K562 (cell line): ENCODE measurements at regions not wholly inside any gene's neighbourhood (a gene's known extent, or its start where the extent isn't known, plus 50 kb on each side); places are given as distances from the start of the nearest gene placed in this dataset.

Source experiments
- ATAC-seq: fragments of 200-7000 bp; cut with Tn5 transposase; 3 replicates; pipeline ENCODE4 v1.9.1; 2020; ENCODE audit warnings: moderate library complexity
- BruUV-seq: library from RNA; stranded (reverse); fragments of 400-500 nt; replicated peaks from 2 replicates; lab custom pipeline; 2021; lab: Mats Ljungman, UMichigan
- CTCF ChIA-PET: fragments of 300-600 bp; formaldehyde crosslinking; extraction: SDS; loops from one replicate; lab custom pipeline; 2021; ENCODE audit warnings: low intra/inter-chr PET ratio; lab: Yijun Ruan, JAX
- POLR2A ChIA-PET: fragments of 300-600, 350-650 bp; sonication (Branson Sonifier 250); formaldehyde crosslinking; extraction: SDS; loops from one replicate; lab custom pipeline; 2021; ENCODE audit warnings: antibody characterized with exemption, inconsistent platforms; lab: Yijun Ruan, JAX
- DNase-seq, 4 experiments: peaks; one replicate each; pipeline versions ENCODE4 v3.0.0 to v3.0.0-alpha.2; 2011 to 2018; ENCODE audit warnings: low spot score in 3 of 4, mixed read lengths in 3 of 4; ENCODE audit errors: extremely low read depth in 1 of 4
- FAIRE-seq: peaks from 2 replicates; lab custom pipeline; 2011; peaks lifted over from hg19 to GRCh38; lab: Jason Lieb, UNC
- H2AFZ ChIP-seq: 2 replicates; pipeline ENCODE4 v1.6.0; 2011; ENCODE audit warnings: low read depth, low read length, control low read depth, inconsistent platforms
- H3K27ac ChIP-seq: fragments of 200-600 bp; 3 replicates; pipeline ENCODE4 v1.8.0; 2011; ENCODE audit warnings: low read depth, mild to moderate bottlenecking, control low read depth, inconsistent platforms, low read length, moderate library complexity, mixed read lengths; ENCODE audit errors: extremely low read depth
- H3K27me3 ChIP-seq, 2 experiments: fragments of 300-600 bp in 1 of 2; 2 replicates in 1 of 2; 3 replicates in 1 of 2; pipeline versions ENCODE4 v1.6.0 to v1.8.0; 2011; ENCODE audit warnings: inconsistent platforms in 2 of 2, low read length in 2 of 2, mild to moderate bottlenecking in 1 of 2, mixed read lengths in 1 of 2, moderate library complexity in 1 of 2; ENCODE audit not compliant: control insufficient read depth in 2 of 2, insufficient read depth in 2 of 2
- H3K36me3 ChIP-seq: fragments of 300-600 bp; 3 replicates; pipeline ENCODE4 v1.8.0; 2011; ENCODE audit warnings: mild to moderate bottlenecking, low read length, inconsistent platforms; ENCODE audit not compliant: control insufficient read depth, insufficient read depth
- H3K4me1 ChIP-seq, 2 experiments: fragments of 200-600 bp in 1 of 2; replicated peaks in 1 of 2; 2 replicates in 1 of 2; 3 replicates in 1 of 2; pipeline versions ENCODE4 v1.5.1 to v1.8.0; 2011; ENCODE audit warnings: inconsistent platforms in 2 of 2, low read length in 2 of 2, mild to moderate bottlenecking in 1 of 2, mixed read lengths in 1 of 2, moderate library complexity in 1 of 2; ENCODE audit not compliant: control insufficient read depth in 2 of 2, insufficient read depth in 2 of 2
- H3K4me2 ChIP-seq: 2 replicates; pipeline ENCODE4 v1.6.1; 2011; ENCODE audit warnings: low read length, control low read depth, inconsistent platforms, mixed read lengths; ENCODE audit not compliant: insufficient read depth
- H3K4me3 ChIP-seq: fragments of 200-600 bp; sonication (generic), shearing (Covaris generic); 2 replicates; pipeline ENCODE4 v1.5.1; 2016; ENCODE audit warnings: control low read depth, inconsistent platforms
- H3K79me2 ChIP-seq: fragments of 200-600 bp; 3 replicates; pipeline ENCODE4 v1.8.0; 2011; ENCODE audit warnings: low read length, inconsistent platforms; ENCODE audit not compliant: control insufficient read depth, insufficient read depth
- H3K9ac ChIP-seq, 2 experiments: 2 replicates each; pipeline versions ENCODE4 v1.6.0 to v1.6.1; 2011; ENCODE audit warnings: low read depth in 2 of 2, low read length in 2 of 2, control low read depth in 1 of 2, inconsistent platforms in 1 of 2, mild to moderate bottlenecking in 1 of 2, mixed read lengths in 1 of 2; ENCODE audit not compliant: insufficient read depth in 1 of 2
- H3K9me1 ChIP-seq: one replicate; pipeline ENCODE4 v1.6.0; 2011; ENCODE audit warnings: inconsistent platforms, mild to moderate bottlenecking, low read length, moderate library complexity; ENCODE audit not compliant: control insufficient read depth, insufficient read depth
- H3K9me3 ChIP-seq: replicated peaks from 2 replicates; pipeline ENCODE4 v1.5.1; 2011; ENCODE audit warnings: low read depth, low read length, inconsistent platforms; ENCODE audit not compliant: control insufficient read depth, insufficient read depth
- H4K20me1 ChIP-seq: replicated peaks from 2 replicates; pipeline ENCODE4 v1.6.1; 2011; ENCODE audit warnings: low read length, inconsistent platforms, mixed read lengths; ENCODE audit not compliant: control insufficient read depth, insufficient read depth
- ARHGAP35 ChIP-seq: fragments of 450-650 bp; IDR thresholded peaks from 2 replicates; pipeline ENCODE4 v1.6.1; 2018; ENCODE audit not compliant: partially characterized antibody
- DPF2 ChIP-seq: fragments of 450-650 bp; IDR thresholded peaks from 2 replicates; pipeline ENCODE4 v1.6.1; 2016
- SIX5 ChIP-seq, 2 experiments: IDR thresholded peaks; 2 replicates each; pipeline ENCODE4 v1.6.1; 2011; ENCODE audit warnings: low read length in 2 of 2, borderline replicate concordance in 1 of 2, low read depth in 1 of 2, mild to moderate bottlenecking in 1 of 2, moderate library complexity in 1 of 2; ENCODE audit not compliant: insufficient read depth in 1 of 2
- TAL1 ChIP-seq: fragments of 450-650 bp; IDR thresholded peaks from 2 replicates; pipeline ENCODE4 v1.6.1; 2016; ENCODE audit warnings: mild to moderate bottlenecking
- ZNF507 ChIP-seq: conservative IDR thresholded peaks from 2 replicates; pipeline ENCODE4 v1.6.1; 2017; ENCODE audit warnings: missing genetic modification characterization, missing compliant biosample characterization
- ZNF589 ChIP-seq: fragments of 200-800 bp; sonication (Bioruptor generic); IDR thresholded peaks from 2 replicates; pipeline ENCODE4 v1.6.1; 2016; ENCODE audit warnings: low read depth, missing genetic modification characterization, missing compliant biosample characterization
- ZNF785 ChIP-seq: fragments of 250-450 bp; sonication (Bioruptor Pico); IDR thresholded peaks from 2 replicates; pipeline ENCODE4 v1.4.0; 2020; ENCODE audit warnings: mild to moderate bottlenecking
- WGBS: fragments of 100-300 bp; shearing (Covaris generic); methylation state at CpG from one replicate; pipeline ENCODE4 v1.1.6; 2016; ENCODE audit warnings: low coverage, mixed read lengths; ENCODE audit not compliant: insufficient coverage; ENCODE audit errors: missing lambda C conversion rate; 5-methylcytosine and 5-hydroxymethylcytosine counted together
- in situ Hi-C: fragments of 300-500 bp; cut with MboI; formaldehyde crosslinking; loops from 4 replicates; pipeline ENCODE4 v1.15.0; 2018; ENCODE audit warnings: inconsistent platforms, mixed read lengths
- intact Hi-C: fragments of 100-400 bp; cut with micrococcal nuclease; formaldehyde crosslinking; loops from 2 replicates; pipeline ENCODE4 v1.14.2; 2022
- TF ChIP-seq, protein P1 (sequence below), 2 experiments: fragments of 450-650 bp in 1 of 2; sonication (generic) in 1 of 2; formaldehyde crosslinking; conservative IDR thresholded peaks; 2 replicates each; pipeline versions ENCODE4 v1.4.0 to v1.8.1; 2020 to 2022; ENCODE audit warnings: mild to moderate bottlenecking in 1 of 2, missing genetic modification reagents in 1 of 2
- TF ChIP-seq, protein P2 (sequence below): fragments of 250-450 bp; sonication (Bioruptor Pico); IDR thresholded peaks from 2 replicates; pipeline ENCODE4 v1.4.0; 2020; ENCODE audit warnings: mild to moderate bottlenecking, moderate library complexity

DNA sequence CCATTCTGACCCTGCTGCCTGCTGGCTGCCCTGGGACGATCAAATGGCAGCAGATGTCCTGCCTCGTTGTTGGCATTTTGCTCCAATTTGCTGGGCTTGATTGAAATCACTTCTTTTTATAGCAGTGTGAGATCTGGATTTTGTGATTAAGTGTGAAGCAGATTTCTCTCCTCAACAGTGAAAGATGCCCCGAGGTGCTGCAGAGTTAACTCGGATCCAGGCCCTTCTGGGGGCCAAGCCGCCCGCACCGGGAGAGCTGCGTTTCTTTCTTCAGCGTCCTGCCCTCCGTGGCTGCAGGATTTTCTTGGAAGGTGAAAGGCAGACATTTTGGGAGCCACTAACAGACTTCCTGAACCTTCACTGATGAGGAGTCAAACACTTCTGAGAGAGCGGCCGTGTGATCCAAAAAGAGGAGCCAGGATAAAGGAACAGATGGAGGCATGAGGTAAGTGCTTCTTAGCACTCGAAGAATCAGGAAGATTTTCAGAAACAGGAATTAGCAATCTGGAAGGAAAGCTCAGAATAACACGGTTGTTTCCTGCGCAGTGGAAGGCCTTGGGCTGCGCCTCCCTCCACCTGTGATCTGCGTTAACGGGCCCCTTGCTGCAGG lies 139.5 kb upstream of the AFDN start:
- DNase-seq (no peak), FAIRE-seq (no peak)
- Histone ChIP-seq H3K9ac (no peak overlapping the region), H3K4me1 (no peaks in the 10 kb centered on the region; a peak in 1 of 5 replicates), H4K20me1 (no peaks in the 10 kb centered on the region), H3K79me2 (no peaks in the 10 kb centered on the region)
- no TSS peak for BruUV-seq
- TF ChIP-seq SIX5 (IDR thresholded peaks at IDR 0.05; ENCODE audit: borderline replicate concordance in 1 of 2, insufficient read depth in 1 of 2, low read depth in 1 of 2, low read length in 2 of 2) (no peak), DPF2 (no peak), ZNF507 (tag) (no peak), ZNF589 (no peak), TAL1 (no peak), ZNF785 (no peak), ARHGAP35 (no peak)
- TF ChIP-seq, protein P1, sequence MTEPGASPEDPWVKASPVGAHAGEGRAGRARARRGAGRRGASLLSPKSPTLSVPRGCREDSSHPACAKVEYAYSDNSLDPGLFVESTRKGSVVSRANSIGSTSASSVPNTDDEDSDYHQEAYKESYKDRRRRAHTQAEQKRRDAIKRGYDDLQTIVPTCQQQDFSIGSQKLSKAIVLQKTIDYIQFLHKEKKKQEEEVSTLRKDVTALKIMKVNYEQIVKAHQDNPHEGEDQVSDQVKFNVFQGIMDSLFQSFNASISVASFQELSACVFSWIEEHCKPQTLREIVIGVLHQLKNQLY (CRISPR knock-in tag; conservative IDR thresholded peaks at IDR 0.05): no peak
- TF ChIP-seq, protein P2, sequence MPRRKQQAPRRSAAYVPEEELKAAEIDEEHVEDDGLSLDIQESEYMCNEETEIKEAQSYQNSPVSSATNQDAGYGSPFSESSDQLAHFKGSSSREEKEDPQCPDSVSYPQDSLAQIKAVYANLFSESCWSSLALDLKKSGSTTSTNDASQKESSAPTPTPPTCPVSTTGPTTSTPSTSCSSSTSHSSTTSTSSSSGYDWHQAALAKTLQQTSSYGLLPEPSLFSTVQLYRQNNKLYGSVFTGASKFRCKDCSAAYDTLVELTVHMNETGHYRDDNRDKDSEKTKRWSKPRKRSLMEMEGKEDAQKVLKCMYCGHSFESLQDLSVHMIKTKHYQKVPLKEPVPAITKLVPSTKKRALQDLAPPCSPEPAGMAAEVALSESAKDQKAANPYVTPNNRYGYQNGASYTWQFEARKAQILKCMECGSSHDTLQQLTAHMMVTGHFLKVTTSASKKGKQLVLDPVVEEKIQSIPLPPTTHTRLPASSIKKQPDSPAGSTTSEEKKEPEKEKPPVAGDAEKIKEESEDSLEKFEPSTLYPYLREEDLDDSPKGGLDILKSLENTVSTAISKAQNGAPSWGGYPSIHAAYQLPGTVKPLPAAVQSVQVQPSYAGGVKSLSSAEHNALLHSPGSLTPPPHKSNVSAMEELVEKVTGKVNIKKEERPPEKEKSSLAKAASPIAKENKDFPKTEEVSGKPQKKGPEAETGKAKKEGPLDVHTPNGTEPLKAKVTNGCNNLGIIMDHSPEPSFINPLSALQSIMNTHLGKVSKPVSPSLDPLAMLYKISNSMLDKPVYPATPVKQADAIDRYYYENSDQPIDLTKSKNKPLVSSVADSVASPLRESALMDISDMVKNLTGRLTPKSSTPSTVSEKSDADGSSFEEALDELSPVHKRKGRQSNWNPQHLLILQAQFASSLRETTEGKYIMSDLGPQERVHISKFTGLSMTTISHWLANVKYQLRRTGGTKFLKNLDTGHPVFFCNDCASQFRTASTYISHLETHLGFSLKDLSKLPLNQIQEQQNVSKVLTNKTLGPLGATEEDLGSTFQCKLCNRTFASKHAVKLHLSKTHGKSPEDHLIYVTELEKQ: no peak
- TF ChIP-seq, all 486 proteins: peak for 0
- in situ Hi-C loops (no loop called here), intact Hi-C loops (no loop called here)
- Histone ChIP-seq H3K9me3 (peaks cover 7% of the 10 kb centered on the region; the same call in 1 of the 2 replicates), H3K4me3 (no peak overlapping the region), H3K36me3 (no peaks in the 10 kb centered on the region), H2AFZ (no peak overlapping the region), H3K27ac (no peak overlapping the region), H3K4me2 (no peak overlapping the region), H3K9me1 (no peaks in the 10 kb centered on the region), H3K27me3 (peaks cover 29 to 59% of the 10 kb centered on the region in 2 experiments)
- POLR2A ChIA-PET: interaction anchor here (0.6 kb wide), 1 partner anchor 16 kb away, joined by 4 read pairs; no protein-coding TSS in a partner anchor
- ATAC-seq: no peak
- 14% methylated on average over 18 of the region's 18 CpGs for WGBS
- CTCF ChIA-PET: interaction anchor here (0.6 kb wide), 1 partner anchor 185 kb away, joined by 3 read pairs; no protein-coding TSS in a partner anchor
